ENCODE measurements at regions not wholly inside any gene's neighbourhood (a gene's known extent, or its start where the extent isn't known, plus 50 kb on each side); places are given as distances from the start of the nearest gene placed in this dataset.

- TF ChIP-seq, protein P1, sequence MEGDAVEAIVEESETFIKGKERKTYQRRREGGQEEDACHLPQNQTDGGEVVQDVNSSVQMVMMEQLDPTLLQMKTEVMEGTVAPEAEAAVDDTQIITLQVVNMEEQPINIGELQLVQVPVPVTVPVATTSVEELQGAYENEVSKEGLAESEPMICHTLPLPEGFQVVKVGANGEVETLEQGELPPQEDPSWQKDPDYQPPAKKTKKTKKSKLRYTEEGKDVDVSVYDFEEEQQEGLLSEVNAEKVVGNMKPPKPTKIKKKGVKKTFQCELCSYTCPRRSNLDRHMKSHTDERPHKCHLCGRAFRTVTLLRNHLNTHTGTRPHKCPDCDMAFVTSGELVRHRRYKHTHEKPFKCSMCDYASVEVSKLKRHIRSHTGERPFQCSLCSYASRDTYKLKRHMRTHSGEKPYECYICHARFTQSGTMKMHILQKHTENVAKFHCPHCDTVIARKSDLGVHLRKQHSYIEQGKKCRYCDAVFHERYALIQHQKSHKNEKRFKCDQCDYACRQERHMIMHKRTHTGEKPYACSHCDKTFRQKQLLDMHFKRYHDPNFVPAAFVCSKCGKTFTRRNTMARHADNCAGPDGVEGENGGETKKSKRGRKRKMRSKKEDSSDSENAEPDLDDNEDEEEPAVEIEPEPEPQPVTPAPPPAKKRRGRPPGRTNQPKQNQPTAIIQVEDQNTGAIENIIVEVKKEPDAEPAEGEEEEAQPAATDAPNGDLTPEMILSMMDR (conservative IDR thresholded peaks at IDR 0.05; ENCODE audit: low read depth), result no peak
- DNase-seq (ENCODE audit: low spot score), result no peak
- no peak overlapping the region for H3K27ac ChIP-seq
- ChIA-PET POLR2A (ENCODE audit: low non-redundant PET) (no interaction called here), CTCF (no interaction called here)
Observed at GRCh38 chr19:31554360-31554759, 205.1 kb upstream of the TSHZ3 start.

GRCh38 chr19:31555634-31556215 lies 206.5 kb upstream of the TSHZ3 start:
- TF ChIP-seq, protein P1 (conservative IDR thresholded peaks at IDR 0.05; ENCODE audit: low read depth), result no peak
- DNase-seq (ENCODE audit: low spot score), result no peak
- H3K27ac ChIP-seq, result no peak overlapping the region
- POLR2A ChIA-PET (ENCODE audit: low non-redundant PET), result no interaction called here
- CTCF ChIA-PET, result no interaction called here

DNA sequence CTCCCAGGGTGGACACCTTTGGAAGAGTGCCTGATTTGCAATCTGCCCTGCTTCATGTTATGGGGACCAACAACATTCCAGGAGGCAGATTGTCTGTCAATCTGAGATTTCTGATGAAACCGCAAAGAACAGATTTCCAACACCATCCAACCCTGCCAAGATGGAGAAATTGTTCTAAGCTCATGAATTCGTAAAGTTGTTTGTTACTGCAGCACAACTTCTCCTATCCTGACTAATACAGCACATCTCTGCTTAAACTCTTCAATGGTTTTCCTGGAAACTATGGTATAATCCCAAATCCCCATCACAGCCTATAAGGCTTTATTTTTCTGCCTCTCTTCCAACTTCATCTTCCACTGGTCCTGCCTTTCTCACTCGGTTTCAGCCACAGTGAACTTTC lies 210.3 kb upstream of the TSHZ3 start:
- TF ChIP-seq, protein P1 (conservative IDR thresholded peaks at IDR 0.05; ENCODE audit: low read depth), result no peak
- POLR2A ChIA-PET (ENCODE audit: low non-redundant PET), result no interaction called here
- H3K27ac ChIP-seq, result no peak overlapping the region
- CTCF ChIA-PET, result no interaction called here
- no peak for DNase-seq (ENCODE audit: low spot score)

DNA sequence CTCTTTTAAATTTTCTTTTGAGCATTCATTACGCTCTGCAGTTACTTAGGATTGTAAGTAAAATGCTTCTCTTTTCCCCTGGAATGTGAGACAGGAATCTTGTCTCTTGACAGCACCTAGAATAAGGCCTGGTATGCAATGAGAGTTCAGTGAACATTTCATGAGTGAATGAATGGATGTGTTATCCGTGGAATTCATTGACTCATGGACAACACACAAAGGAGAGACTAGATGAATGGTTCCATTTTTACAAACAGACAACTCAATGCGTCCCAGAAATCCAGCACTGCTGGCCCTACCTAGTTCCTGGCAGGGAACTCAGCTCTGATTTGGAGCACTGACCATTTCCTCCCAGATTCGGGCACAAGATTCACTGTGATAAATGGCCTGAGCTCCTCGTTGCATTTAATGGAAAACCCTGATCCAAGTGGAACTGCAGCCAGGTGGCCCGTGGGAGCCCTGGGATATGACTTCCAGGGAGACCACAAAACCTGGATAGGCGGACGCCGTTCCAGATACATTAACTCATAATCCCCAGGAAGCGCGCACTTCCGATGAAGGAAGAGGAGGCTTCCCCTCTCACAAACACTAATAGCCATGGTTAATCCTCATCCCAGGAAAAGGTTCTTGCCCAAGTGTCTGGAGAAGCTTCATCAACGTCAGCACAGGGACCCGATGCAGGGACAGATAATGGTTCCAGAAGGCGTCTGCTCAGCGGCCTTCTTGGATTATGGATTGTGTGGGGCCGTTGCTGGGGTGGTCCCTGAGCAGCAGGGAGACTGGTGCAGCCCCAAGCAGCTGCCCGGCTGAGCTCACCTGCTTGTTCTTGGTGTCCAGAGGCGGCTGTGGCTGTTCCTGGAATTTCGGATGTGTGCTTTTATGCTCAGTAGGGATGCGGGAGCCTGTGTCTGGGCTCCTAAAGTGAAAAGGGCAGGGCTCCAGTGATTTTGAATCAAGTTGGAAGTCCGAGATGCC lies 211.1 kb upstream of the TSHZ3 start:
- CTCF ChIA-PET, result no interaction called here
- POLR2A ChIA-PET (ENCODE audit: low non-redundant PET), result no interaction called here
- no peak overlapping the region for H3K27ac ChIP-seq
- DNase-seq (ENCODE audit: low spot score), result no peak
- TF ChIP-seq, protein P1 (conservative IDR thresholded peaks at IDR 0.05; ENCODE audit: low read depth), result no peak

DNA sequence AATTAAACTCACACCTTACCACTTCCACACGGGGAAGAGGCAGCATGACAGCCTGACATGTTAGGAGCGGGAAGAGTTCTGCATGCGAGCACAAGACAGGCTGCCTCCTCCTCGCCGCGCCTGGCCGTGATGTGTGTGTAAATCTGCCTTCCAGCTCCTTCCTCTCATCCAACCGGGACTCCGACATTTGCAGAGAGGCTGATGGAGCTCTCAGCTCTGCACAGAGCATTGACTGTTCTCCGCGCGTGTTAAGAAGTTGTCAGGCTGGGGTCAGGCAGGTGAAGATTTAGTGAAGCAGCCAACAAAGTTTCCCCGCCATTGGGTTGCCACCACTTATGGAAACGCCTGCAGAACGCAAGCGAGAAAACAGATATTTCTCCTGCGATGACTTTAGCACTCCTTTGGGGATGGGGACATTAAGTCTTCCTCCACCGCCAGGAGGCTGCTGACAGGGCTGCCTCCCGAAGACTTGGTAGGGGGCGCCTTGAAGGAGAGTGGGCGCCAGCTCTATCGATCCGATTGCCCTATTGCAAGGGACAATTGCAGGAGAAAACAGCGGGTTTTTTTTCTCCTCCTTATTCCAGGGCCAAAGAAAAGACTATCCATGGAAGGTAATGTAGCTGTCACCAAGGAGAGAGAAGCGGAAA lies 213.9 kb upstream of the TSHZ3 start:
- CTCF ChIA-PET, result no interaction called here
- TF ChIP-seq, protein P1 (conservative IDR thresholded peaks at IDR 0.05; ENCODE audit: low read depth), result no peak

DNA sequence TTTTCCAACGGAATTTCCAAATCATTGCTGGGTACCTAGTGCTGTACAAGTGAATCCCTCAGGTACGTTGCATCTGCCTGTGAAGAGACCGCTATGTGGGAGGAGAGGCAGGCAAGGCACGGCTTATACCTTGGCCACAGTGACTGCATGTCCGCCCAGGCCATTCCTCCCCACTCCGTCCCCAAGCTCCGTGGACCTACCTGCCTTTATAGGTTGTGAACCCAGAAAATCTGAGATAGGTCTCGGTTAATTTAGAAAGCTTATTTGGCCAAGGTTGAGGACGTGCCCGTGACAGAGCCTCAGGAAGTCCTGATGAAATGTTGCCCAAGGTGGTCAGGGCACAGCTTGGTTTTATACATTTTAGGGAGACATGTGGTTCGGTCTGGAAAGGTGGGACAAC lies 218.5 kb upstream of the TSHZ3 start:
- no peak for DNase-seq (ENCODE audit: low spot score)
- CTCF ChIA-PET, result interaction anchor here (0.6 kb wide), 1 partner anchor 983 kb away, joined by 8 read pairs; no protein-coding TSS in a partner anchor
- H3K27ac ChIP-seq, result no peak overlapping the region
- TF ChIP-seq, protein P1 (conservative IDR thresholded peaks at IDR 0.05; ENCODE audit: low read depth), result no peak
- POLR2A ChIA-PET (ENCODE audit: low non-redundant PET), result no interaction called here

More for the DNA sequence above, 213.9 kb upstream of the TSHZ3 start:
- DNase-seq (ENCODE audit: low spot score), result no peak
- POLR2A ChIA-PET (ENCODE audit: low non-redundant PET), result no interaction called here
- H3K27ac ChIP-seq, result no peak overlapping the region
